ENCODE measurements at regions not wholly inside any gene's neighbourhood (a gene's known extent, or its start where the extent isn't known, plus 50 kb on each side); places are given as distances from the start of the nearest gene placed in this dataset.

DNA sequence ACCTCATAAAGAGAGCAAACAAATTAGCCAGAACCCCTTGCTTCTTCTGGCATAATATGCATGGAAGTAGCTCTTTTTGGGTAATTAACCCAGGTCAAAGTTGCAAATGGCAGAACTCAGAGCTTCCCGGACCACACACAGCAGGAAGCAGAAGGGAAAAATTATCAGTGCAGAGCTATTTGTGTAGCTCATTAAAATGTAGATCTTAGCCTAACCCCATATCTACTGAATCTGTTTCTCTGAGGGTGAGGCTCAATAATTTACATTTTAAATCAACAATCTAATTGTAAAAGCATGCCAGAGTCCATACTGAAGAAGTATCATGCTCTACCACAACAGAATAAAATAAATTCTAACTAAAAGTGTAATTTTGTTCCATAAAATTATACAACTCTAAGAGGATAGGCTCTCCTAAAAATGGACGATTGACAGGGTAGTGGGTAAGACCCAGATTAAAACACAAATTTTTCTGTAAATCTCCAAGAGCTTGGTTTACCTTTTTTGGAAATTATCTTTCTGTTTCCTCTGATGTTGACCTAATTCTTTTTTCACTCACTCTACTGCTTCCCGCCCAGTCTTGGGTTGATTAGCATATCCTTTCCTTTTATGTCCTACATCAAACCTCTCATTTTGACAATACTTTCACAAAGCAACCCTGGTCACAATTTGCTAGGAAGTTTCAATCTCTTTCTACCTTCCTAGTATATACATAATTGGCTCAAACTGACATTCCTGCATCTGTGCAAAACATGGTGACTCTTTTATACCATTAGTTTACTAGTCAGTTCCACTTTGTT, 213.3 kb upstream of the SLC16A7 start (continued):
- TF ChIP-seq ZBTB11 (CRISPR knock-in tag; IDR thresholded peaks at IDR 0.05) (no peak), TCF12 (IDR thresholded peaks at IDR 0.05; ENCODE audit: low read depth, low read length) (no peak)

GRCh38 chr12:59381106-59381505, 214.7 kb upstream of the SLC16A7 start:
- Histone ChIP-seq H3K9me3 (replicated peaks; ENCODE audit: control insufficient read depth, insufficient read depth, low read length) (no peaks in the 10 kb centered on the region), H3K27me3 (replicated peaks in 1 of 2; ENCODE audit: control insufficient read depth in 2 of 2, insufficient read depth in 2 of 2, low read length in 1 of 2) (no peaks in the 10 kb centered on the region), H3K4me2 (ENCODE audit: control insufficient read depth, insufficient read depth) (no peak overlapping the region), H3K9ac (ENCODE audit: control insufficient read depth, insufficient read depth, low read length) (no peak overlapping the region), H3K4me3 (no peak overlapping the region), H4K20me1 (ENCODE audit: control insufficient read depth, insufficient read depth) (no peaks in the 10 kb centered on the region), H3K27ac (ENCODE audit: control insufficient read depth, insufficient read depth) (no peak overlapping the region), H3K79me2 (ENCODE audit: control insufficient read depth, insufficient read depth, low read length) (no peaks in the 10 kb centered on the region), H3K36me3 (ENCODE audit: control insufficient read depth in 2 of 2, insufficient read depth in 2 of 2, low read length in 1 of 2) (no peaks in the 10 kb centered on the region), H2AFZ (ENCODE audit: control insufficient read depth, low read depth, low read length) (no peak overlapping the region), H3K4me1 (ENCODE audit: control insufficient read depth, insufficient read depth, low read length) (no peaks in the 10 kb centered on the region)
- intact Hi-C loops (cut with micrococcal nuclease; ENCODE audit: unreplicated experiment) (no loop called here), in situ Hi-C loops (cut with MboI) (no loop called here)
- ATAC-seq (no peak), DNase-seq (ENCODE audit: low read depth, low spot score) (no peak), FAIRE-seq (no peak)
- BruUV-seq (replicated peaks): no TSS peak
- CTCF ChIA-PET: no interaction called here
- RAD21 ChIA-PET (ENCODE audit: unreplicated experiment): no interaction called here
- SMC1A ChIA-PET (ENCODE audit: uncharacterized antibody, unreplicated experiment): no interaction called here
- POLR2A ChIA-PET: no interaction called here
- TF ChIP-seq ZSCAN29 (IDR thresholded peaks at IDR 0.05): no peak
- TF ChIP-seq, protein P1, sequence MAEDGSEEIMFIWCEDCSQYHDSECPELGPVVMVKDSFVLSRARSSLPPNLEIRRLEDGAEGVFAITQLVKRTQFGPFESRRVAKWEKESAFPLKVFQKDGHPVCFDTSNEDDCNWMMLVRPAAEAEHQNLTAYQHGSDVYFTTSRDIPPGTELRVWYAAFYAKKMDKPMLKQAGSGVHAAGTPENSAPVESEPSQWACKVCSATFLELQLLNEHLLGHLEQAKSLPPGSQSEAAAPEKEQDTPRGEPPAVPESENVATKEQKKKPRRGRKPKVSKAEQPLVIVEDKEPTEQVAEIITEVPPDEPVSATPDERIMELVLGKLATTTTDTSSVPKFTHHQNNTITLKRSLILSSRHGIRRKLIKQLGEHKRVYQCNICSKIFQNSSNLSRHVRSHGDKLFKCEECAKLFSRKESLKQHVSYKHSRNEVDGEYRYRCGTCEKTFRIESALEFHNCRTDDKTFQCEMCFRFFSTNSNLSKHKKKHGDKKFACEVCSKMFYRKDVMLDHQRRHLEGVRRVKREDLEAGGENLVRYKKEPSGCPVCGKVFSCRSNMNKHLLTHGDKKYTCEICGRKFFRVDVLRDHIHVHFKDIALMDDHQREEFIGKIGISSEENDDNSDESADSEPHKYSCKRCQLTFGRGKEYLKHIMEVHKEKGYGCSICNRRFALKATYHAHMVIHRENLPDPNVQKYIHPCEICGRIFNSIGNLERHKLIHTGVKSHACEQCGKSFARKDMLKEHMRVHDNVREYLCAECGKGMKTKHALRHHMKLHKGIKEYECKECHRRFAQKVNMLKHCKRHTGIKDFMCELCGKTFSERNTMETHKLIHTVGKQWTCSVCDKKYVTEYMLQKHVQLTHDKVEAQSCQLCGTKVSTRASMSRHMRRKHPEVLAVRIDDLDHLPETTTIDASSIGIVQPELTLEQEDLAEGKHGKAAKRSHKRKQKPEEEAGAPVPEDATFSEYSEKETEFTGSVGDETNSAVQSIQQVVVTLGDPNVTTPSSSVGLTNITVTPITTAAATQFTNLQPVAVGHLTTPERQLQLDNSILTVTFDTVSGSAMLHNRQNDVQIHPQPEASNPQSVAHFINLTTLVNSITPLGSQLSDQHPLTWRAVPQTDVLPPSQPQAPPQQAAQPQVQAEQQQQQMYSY (CRISPR knock-in tag; IDR thresholded peaks at IDR 0.05): no peak
- no peak for TF ChIP-seq RELA (IDR thresholded peaks at IDR 0.05; ENCODE audit: borderline replicate concordance, partially characterized antibody)
- no peak for TF ChIP-seq IKZF1 (conservative IDR thresholded peaks at IDR 0.05)
- no peak for TF ChIP-seq TBL1XR1 (IDR thresholded peaks at IDR 0.05; ENCODE audit: low read depth, low read length)
- TF ChIP-seq HDAC6 (IDR thresholded peaks at IDR 0.05; ENCODE audit: unreplicated experiment): no peak
- no peak for TF ChIP-seq CUX1 (IDR thresholded peaks at IDR 0.05; ENCODE audit: insufficient replicate concordance, low read depth, low read length)
- TF ChIP-seq ZZZ3 (IDR thresholded peaks at IDR 0.05; ENCODE audit: control insufficient read depth, insufficient read length, low read depth): no peak

Data from GM12878 (cell line).